ENCODE measurements at regions not wholly inside any gene's neighbourhood (a gene's known extent, or its start where the extent isn't known, plus 50 kb on each side); places are given as distances from the start of the nearest gene placed in this dataset.
A peak's percentile ranks its signal among the peaks of the same experiment; 100 is the strongest.

DNA sequence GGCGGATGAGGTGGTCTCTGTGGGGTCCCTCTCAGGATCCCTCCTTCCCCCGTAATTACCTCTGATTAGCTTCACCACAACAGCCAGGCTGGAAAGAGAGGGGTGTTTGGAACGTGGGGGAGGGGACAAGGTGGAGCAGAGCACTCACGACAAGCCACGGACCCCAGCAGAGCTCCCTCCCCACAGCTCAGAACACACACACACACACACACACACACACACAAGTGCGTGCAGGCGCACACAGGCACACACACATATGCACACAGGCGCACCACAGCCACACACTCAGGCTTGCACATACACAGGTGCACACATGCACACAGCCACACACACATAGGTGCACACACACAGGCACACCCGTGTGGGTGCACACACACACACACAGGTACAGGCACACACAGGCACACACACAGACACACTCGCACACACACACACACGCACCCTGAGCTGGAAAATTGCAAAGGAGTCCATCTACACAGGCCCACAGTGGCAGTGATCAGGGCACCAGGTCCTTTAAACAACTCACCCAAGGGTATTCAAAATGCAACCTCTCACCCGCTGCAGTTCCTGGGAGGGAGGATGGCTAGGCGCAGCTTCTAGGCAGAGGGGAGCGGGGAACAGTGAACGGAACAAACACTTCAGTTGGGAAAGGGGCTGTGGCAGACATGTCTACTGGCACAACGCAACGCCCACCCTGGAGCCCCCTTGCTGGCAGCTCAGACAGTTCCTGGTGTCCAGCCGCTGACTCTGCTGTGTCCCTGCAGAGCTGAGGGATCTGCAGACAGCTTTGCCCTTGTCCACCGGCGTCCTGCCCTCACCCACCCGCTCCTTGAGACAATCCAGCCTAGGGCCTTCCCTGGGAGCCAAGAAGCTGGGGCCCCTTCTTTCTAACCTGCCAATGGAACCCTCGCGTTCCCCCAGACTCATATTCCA, 59.9 kb upstream of the DLX4 start:
- Histone ChIP-seq H2AFZ (ENCODE audit: control insufficient read depth, low read depth, low read length) (no peak overlapping the region), H3K27ac (ENCODE audit: control insufficient read depth, insufficient read depth) (no peak overlapping the region), H3K9me3 (replicated peaks; ENCODE audit: control insufficient read depth, insufficient read depth, low read length) (no peaks in the 10 kb centered on the region), H3K4me2 (ENCODE audit: control insufficient read depth, insufficient read depth) (no peak overlapping the region), H3K9ac (ENCODE audit: control insufficient read depth, insufficient read depth, low read length) (no peak overlapping the region), H3K4me1 (ENCODE audit: control insufficient read depth, insufficient read depth, low read length) (no peaks in the 10 kb centered on the region), H3K79me2 (ENCODE audit: control insufficient read depth, insufficient read depth, low read length) (no peaks in the 10 kb centered on the region), H4K20me1 (ENCODE audit: control insufficient read depth, insufficient read depth) (no peaks in the 10 kb centered on the region), H3K4me3 (no peak overlapping the region), H3K27me3 (replicated peaks in 1 of 2; ENCODE audit: control insufficient read depth in 2 of 2, insufficient read depth in 2 of 2, low read length in 1 of 2) (peaks cover 12 to 26% of the 10 kb centered on the region in 2 experiments; a peak in 3 of 4 replicates), H3K36me3 (ENCODE audit: control insufficient read depth in 2 of 2, insufficient read depth in 2 of 2, low read length in 1 of 2) (no peaks in the 10 kb centered on the region)
- BruUV-seq (replicated peaks) = no TSS peak
- SMC1A ChIA-PET (ENCODE audit: uncharacterized antibody, unreplicated experiment) = no interaction called here
- no peak for FAIRE-seq
- in situ Hi-C loops (cut with MboI) = no loop called here
- CTCF ChIA-PET = interaction anchor here (0.7 to 1.2 kb wide), 2 partner anchors 47 to 89 kb away, joined by 3 read pairs; no protein-coding TSS in a partner anchor
- DNase-seq (ENCODE audit: low read depth, low spot score) = no peak
- WGBS (ENCODE audit: insufficient coverage, insufficient replicate concordance, low lambda C conversion rate, missing lambda C conversion rate) = 25% methylated on average over 23 of the region's 23 CpGs
- POLR2A ChIA-PET = no interaction called here
- intact Hi-C loops (cut with micrococcal nuclease; ENCODE audit: unreplicated experiment) = no loop called here
- no peak for ATAC-seq
- TF ChIP-seq, protein P1, sequence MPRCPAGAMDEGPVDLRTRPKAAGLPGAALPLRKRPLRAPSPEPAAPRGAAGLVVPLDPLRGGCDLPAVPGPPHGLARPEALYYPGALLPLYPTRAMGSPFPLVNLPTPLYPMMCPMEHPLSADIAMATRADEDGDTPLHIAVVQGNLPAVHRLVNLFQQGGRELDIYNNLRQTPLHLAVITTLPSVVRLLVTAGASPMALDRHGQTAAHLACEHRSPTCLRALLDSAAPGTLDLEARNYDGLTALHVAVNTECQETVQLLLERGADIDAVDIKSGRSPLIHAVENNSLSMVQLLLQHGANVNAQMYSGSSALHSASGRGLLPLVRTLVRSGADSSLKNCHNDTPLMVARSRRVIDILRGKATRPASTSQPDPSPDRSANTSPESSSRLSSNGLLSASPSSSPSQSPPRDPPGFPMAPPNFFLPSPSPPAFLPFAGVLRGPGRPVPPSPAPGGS (IDR thresholded peaks at IDR 0.05; ENCODE audit: borderline replicate concordance, insufficient read depth, low read depth, low read length, poor library complexity, severe bottlenecking) = peak; percentile 22
- TF ChIP-seq NR2C1 (IDR thresholded peaks at IDR 0.05) = no peak
- RAD21 ChIA-PET (ENCODE audit: unreplicated experiment) = no interaction called here

DNA sequence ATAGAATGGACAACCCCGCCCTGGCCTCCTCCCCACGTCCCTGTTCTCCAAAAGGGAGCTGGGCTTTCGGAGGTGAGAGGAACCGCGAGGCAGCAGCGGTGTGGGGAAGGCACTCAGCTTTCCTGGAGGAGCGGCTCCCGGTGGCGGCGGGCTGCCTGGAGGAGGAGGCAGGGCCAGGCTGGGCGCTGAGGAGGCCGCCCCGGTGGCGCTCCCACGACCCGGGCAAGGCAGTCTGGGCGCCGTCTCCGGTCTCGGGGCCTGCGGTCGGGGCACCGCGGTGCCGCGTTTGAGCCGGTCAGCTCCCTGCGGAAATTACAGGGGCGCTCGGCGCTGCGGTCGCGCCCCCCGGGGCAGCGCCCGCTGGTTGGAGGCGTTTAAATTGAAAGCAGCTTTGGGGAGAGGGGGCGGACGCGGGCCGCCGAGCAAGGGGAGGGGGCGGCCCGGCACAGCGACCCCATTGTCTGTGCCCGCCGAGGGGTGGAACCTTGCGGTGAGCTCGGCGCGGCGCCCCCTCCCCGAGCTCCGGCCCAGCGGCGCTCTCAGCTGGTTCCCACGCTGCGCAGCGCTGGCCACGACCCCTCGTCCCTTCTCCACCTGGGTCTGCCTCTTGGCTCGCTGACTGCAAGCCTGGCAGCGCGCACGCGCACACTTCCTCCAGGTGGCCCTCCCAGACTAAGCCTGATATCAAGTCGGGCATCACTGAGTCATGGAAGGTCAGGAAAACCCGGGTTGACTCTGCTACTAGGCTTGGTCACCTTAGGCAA, 58.7 kb upstream of the DLX4 start:
- H3K27me3 ChIP-seq (replicated peaks in 1 of 2; ENCODE audit: control insufficient read depth in 2 of 2, insufficient read depth in 2 of 2, low read length in 1 of 2) = peaks cover 12 to 23% of the 10 kb centered on the region in 2 experiments
- no peak overlapping the region for H3K9ac ChIP-seq (ENCODE audit: control insufficient read depth, insufficient read depth, low read length)
- POLR2A ChIA-PET = no interaction called here
- H3K4me2 ChIP-seq (ENCODE audit: control insufficient read depth, insufficient read depth) = no peak overlapping the region
- RAD21 ChIA-PET (ENCODE audit: unreplicated experiment) = no interaction called here
- no peak overlapping the region for H2AFZ ChIP-seq (ENCODE audit: control insufficient read depth, low read depth, low read length)
- no peak for DNase-seq (ENCODE audit: low read depth, low spot score)
- no peaks in the 10 kb centered on the region for H3K36me3 ChIP-seq (ENCODE audit: control insufficient read depth in 2 of 2, insufficient read depth in 2 of 2, low read length in 1 of 2)
- BruUV-seq (replicated peaks) = no TSS peak
- H3K79me2 ChIP-seq (ENCODE audit: control insufficient read depth, insufficient read depth, low read length) = no peaks in the 10 kb centered on the region
- H3K4me1 ChIP-seq (ENCODE audit: control insufficient read depth, insufficient read depth, low read length) = no peaks in the 10 kb centered on the region
- CTCF ChIA-PET = interaction anchor here (0.7 kb wide), 2 partner anchors 46 to 353 kb away, joined by 3 read pairs; no protein-coding TSS in a partner anchor
- H3K4me3 ChIP-seq = no peak overlapping the region
- no peaks in the 10 kb centered on the region for H4K20me1 ChIP-seq (ENCODE audit: control insufficient read depth, insufficient read depth)
- 43% methylated on average over 55 of the region's 69 CpGs for WGBS (ENCODE audit: insufficient coverage, insufficient replicate concordance, low lambda C conversion rate, missing lambda C conversion rate)
- H3K27ac ChIP-seq (ENCODE audit: control insufficient read depth, insufficient read depth) = no peak overlapping the region
- ATAC-seq = no peak
- SMC1A ChIA-PET (ENCODE audit: uncharacterized antibody, unreplicated experiment) = no interaction called here
- FAIRE-seq = no peak
- in situ Hi-C loops (cut with MboI) = no loop called here
- intact Hi-C loops (cut with micrococcal nuclease; ENCODE audit: unreplicated experiment) = no loop called here
- H3K9me3 ChIP-seq (replicated peaks; ENCODE audit: control insufficient read depth, insufficient read depth, low read length) = no peaks in the 10 kb centered on the region
- no peak for TF ChIP-seq NFYB (IDR thresholded peaks at IDR 0.05; ENCODE audit: insufficient read depth, low read depth, low read length)
- no peak for TF ChIP-seq NR2F1 (conservative IDR thresholded peaks at IDR 0.05)
- TF ChIP-seq HDGF (IDR thresholded peaks at IDR 0.05) = no peak
- no peak for TF ChIP-seq SMC3 (IDR thresholded peaks at IDR 0.05; ENCODE audit: borderline replicate concordance, low read length)
- no peak for TF ChIP-seq ZNF207 (IDR thresholded peaks at IDR 0.05; ENCODE audit: borderline replicate concordance)
- TF ChIP-seq, protein P2, sequence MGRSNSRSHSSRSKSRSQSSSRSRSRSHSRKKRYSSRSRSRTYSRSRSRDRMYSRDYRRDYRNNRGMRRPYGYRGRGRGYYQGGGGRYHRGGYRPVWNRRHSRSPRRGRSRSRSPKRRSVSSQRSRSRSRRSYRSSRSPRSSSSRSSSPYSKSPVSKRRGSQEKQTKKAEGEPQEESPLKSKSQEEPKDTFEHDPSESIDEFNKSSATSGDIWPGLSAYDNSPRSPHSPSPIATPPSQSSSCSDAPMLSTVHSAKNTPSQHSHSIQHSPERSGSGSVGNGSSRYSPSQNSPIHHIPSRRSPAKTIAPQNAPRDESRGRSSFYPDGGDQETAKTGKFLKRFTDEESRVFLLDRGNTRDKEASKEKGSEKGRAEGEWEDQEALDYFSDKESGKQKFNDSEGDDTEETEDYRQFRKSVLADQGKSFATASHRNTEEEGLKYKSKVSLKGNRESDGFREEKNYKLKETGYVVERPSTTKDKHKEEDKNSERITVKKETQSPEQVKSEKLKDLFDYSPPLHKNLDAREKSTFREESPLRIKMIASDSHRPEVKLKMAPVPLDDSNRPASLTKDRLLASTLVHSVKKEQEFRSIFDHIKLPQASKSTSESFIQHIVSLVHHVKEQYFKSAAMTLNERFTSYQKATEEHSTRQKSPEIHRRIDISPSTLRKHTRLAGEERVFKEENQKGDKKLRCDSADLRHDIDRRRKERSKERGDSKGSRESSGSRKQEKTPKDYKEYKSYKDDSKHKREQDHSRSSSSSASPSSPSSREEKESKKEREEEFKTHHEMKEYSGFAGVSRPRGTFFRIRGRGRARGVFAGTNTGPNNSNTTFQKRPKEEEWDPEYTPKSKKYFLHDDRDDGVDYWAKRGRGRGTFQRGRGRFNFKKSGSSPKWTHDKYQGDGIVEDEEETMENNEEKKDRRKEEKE (IDR thresholded peaks at IDR 0.05) = no peak
- TF ChIP-seq HDAC2 (IDR thresholded peaks at IDR 0.05) = no peak
